Naive thymus-derived CD4-positive, alpha-beta T cell (primary cell): ENCODE measurements at regions not wholly inside any gene's neighbourhood (a gene's known extent, or its start where the extent isn't known, plus 50 kb on each side); places are given as distances from the start of the nearest gene placed in this dataset.

Experiments used
- ATAC-seq: fragments of 150-1000 bp; cut with Tn5 transposase; 2 replicates; pipeline ENCODE4 v1.10.0; 2021; ENCODE audit warnings: mild to moderate bottlenecking, moderate library complexity
- CTCF ChIA-PET: fragments of 350-600 bp; sonication (Branson Sonifier 250); formaldehyde crosslinking; loops from one replicate; lab custom pipeline; 2021; ENCODE audit warnings: antibody characterized with exemption; lab: Charles Lee
- POLR2A ChIA-PET: fragments of 350-600 bp; sonication (Branson Sonifier 250); formaldehyde crosslinking; loops from one replicate; lab custom pipeline; 2021; ENCODE audit warnings: antibody characterized with exemption, inconsistent platforms; lab: Charles Lee
- DNase-seq, 9 donors: peaks; one replicate each; pipeline versions ENCODE4 v3.0.0 to v3.0.0-alpha.2; 2020 to 2022; ENCODE audit warnings: mixed read lengths in 1 of 9
- H3K27ac ChIP-seq: one replicate; pipeline ENCODE4 v1.7.0; 2013; ENCODE audit warnings: mild to moderate bottlenecking, low read depth, low read length, moderate library complexity
- H3K27me3 ChIP-seq, 2 donors: one replicate each; pipeline ENCODE4 v1.7.0; 2013; ENCODE audit warnings: low read length in 2 of 2, mild to moderate bottlenecking in 2 of 2, moderate library complexity in 2 of 2; ENCODE audit not compliant: control insufficient read depth in 2 of 2, insufficient read depth in 2 of 2
- H3K36me3 ChIP-seq, 3 experiments: 1 replicate in 2 of 3; 2 replicates in 1 of 3; pipeline ENCODE4 v1.7.0; 2013; ENCODE audit warnings: low read length in 3 of 3, mild to moderate bottlenecking in 3 of 3, moderate library complexity in 1 of 3; ENCODE audit not compliant: insufficient read depth in 3 of 3, control insufficient read depth in 2 of 3
- H3K4me1 ChIP-seq, 2 donors: one replicate each; pipeline ENCODE4 v1.7.0; 2013; ENCODE audit warnings: low read length in 2 of 2, mild to moderate bottlenecking in 2 of 2, moderate library complexity in 1 of 2; ENCODE audit not compliant: control insufficient read depth in 2 of 2, insufficient read depth in 2 of 2
- H3K4me3 ChIP-seq: 2 replicates; pipeline ENCODE4 v1.7.0; 2013; ENCODE audit warnings: mild to moderate bottlenecking, low read length
- H3K9me3 ChIP-seq, 3 experiments: 1 replicate in 2 of 3; 2 replicates in 1 of 3; pipeline ENCODE4 v1.7.0; 2013; ENCODE audit warnings: low read length in 3 of 3; ENCODE audit not compliant: control insufficient read depth in 2 of 3
- H3K27ac Mint-ChIP-seq, 9 donors: one replicate each; pipeline ENCODE4 v1.8.0; 2020 to 2022; ENCODE audit warnings: mixed read lengths in 9 of 9, mild to moderate bottlenecking in 8 of 9, moderate library complexity in 5 of 9, inconsistent platforms in 2 of 9
- H3K27me3 Mint-ChIP-seq, 5 donors: one replicate each; pipeline ENCODE4 v1.8.0; 2021 to 2022; ENCODE audit warnings: mixed read lengths in 5 of 5, mild to moderate bottlenecking in 1 of 5
- H3K36me3 Mint-ChIP-seq, 5 donors: one replicate each; pipeline ENCODE4 v1.8.0; 2020 to 2022; ENCODE audit warnings: mixed read lengths in 5 of 5, mild to moderate bottlenecking in 3 of 5, inconsistent platforms in 1 of 5
- H3K4me1 Mint-ChIP-seq, 7 donors: one replicate each; pipeline ENCODE4 v1.8.0; 2020 to 2022; ENCODE audit warnings: mixed read lengths in 7 of 7, mild to moderate bottlenecking in 3 of 7, inconsistent platforms in 1 of 7
- H3K4me3 Mint-ChIP-seq, 10 donors: one replicate each; pipeline ENCODE4 v1.8.0; 2020 to 2022; ENCODE audit warnings: mild to moderate bottlenecking in 10 of 10, mixed read lengths in 10 of 10, moderate library complexity in 6 of 10, inconsistent platforms in 2 of 10
- H3K9me3 Mint-ChIP-seq, 11 donors: one replicate each; pipeline ENCODE4 v1.8.0; 2020 to 2022; ENCODE audit warnings: mixed read lengths in 11 of 11, mild to moderate bottlenecking in 4 of 11, inconsistent platforms in 1 of 11, moderate library complexity in 1 of 11
- intact Hi-C, 2 donors: fragments of 100-400 bp; cut with micrococcal nuclease; formaldehyde crosslinking; loops; one replicate each; pipeline ENCODE4 v1.15.1; 2023

DNA sequence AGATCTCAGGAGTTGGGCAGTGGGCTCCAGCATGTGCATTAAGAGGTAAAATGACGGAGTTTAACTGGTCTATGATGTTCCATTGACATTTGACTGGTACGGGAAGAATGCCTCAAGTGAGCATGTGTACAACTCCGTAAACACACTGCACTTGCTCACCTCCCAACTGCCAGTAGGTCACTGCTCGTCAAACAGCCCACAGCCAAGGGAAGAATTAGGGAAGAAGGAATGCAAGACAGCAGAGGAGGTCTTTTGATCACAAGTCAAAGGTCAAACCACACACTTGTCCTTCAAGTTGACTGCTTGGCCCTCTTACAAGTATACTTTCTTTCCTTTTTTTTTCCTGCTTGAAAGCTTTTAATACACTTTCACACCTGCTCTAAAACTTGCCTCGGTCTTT is 236.7 kb downstream of the B3GLCT start:
- Histone ChIP-seq H3K9me3 (no peaks in the 10 kb centered on the region), H3K36me3 (no peaks in the 10 kb centered on the region), H3K27me3 (no peaks in the 10 kb centered on the region), H3K4me3 (no peak overlapping the region), H3K27ac (no peak overlapping the region), H3K4me1 (no peaks in the 10 kb centered on the region)
- intact Hi-C loops, result no loop called here
- no peak for ATAC-seq
- peaks cover 7 to 46% (median 13%) of the 10 kb centered on the region in 5 donors for H3K27me3 Mint-ChIP-seq
- DNase-seq, result no peak
- H3K4me3 Mint-ChIP-seq, result no peak overlapping the region
- no peaks in the 10 kb centered on the region for H3K9me3 Mint-ChIP-seq
- POLR2A ChIA-PET, result no interaction called here
- CTCF ChIA-PET, result no interaction called here
- H3K4me1 Mint-ChIP-seq, result no peaks in the 10 kb centered on the region
- H3K27ac Mint-ChIP-seq, result no peak overlapping the region
- no peaks in the 10 kb centered on the region for H3K36me3 Mint-ChIP-seq

DNA sequence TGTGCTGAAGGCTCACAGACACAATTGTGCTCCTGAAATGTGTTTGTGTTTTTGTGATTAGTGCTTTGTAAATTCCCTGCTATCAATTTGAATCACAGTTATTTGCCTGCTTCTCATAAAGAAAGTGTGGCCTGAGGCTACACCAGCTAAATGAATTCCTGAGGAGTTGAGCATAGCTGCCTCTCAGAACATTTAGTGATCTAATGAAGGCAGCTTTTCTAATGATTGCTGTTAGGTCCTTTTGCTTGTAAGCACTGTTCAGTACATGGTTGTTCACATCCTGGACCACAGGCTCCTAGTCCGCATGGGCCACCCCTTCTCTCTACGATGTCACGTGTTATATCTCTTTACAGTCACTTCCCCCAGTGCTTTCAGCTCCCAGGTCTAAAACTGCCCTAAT is 238.2 kb downstream of the B3GLCT start:
- Histone ChIP-seq H3K27me3 (no peaks in the 10 kb centered on the region), H3K36me3 (no peaks in the 10 kb centered on the region), H3K4me3 (no peak overlapping the region), H3K27ac (no peak overlapping the region), H3K9me3 (no peaks in the 10 kb centered on the region), H3K4me1 (no peaks in the 10 kb centered on the region)
- DNase-seq (no peak), ATAC-seq (no peak)
- no peaks in the 10 kb centered on the region for H3K4me1 Mint-ChIP-seq
- no peak overlapping the region for H3K4me3 Mint-ChIP-seq
- POLR2A ChIA-PET, result interaction anchor here (0.7 kb wide), 1 partner anchor 190 kb away, joined by 4 read pairs; no protein-coding TSS in a partner anchor
- no peaks in the 10 kb centered on the region for H3K36me3 Mint-ChIP-seq
- H3K27ac Mint-ChIP-seq, result no peak overlapping the region
- intact Hi-C loops, result no loop called here
- CTCF ChIA-PET, result interaction anchor here (0.6 kb wide), 1 partner anchor 71 kb away, joined by 3 read pairs; no protein-coding TSS in a partner anchor
- H3K27me3 Mint-ChIP-seq, result peaks cover 7 to 52% (median 24%) of the 10 kb centered on the region in 5 donors
- no peaks in the 10 kb centered on the region for H3K9me3 Mint-ChIP-seq

DNA sequence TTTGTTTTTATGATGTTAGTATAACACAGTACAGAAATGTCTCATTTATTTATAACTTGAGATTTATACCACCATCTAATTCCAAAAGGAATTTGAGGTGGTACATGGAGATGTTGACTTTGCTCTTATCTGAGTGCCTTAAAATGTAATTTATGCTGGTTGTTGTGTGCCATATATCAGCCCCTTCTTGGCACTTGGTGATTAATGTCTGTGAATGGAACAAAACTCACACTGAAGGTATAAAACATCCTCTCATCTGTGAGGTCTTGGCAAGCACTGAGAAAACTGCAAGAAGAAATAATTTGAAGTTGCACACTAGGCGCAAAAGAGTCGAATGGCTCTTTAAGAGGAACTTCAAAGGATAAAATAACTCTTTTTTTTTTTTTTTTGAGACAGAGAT is 240.4 kb downstream of the B3GLCT start:
- ChIA-PET CTCF (no interaction called here), POLR2A (no interaction called here)
- Mint-ChIP-seq H3K4me3 (no peak overlapping the region), H3K27me3 (peaks cover 5 to 47% (median 30%) of the 10 kb centered on the region in 5 donors), H3K27ac (no peak overlapping the region), H3K36me3 (no peaks in the 10 kb centered on the region), H3K4me1 (no peaks in the 10 kb centered on the region), H3K9me3 (no peaks in the 10 kb centered on the region)
- H3K27me3 ChIP-seq, result no peaks in the 10 kb centered on the region
- no peak for ATAC-seq
- no peak overlapping the region for H3K4me3 ChIP-seq
- DNase-seq, result no peak
- H3K4me1 ChIP-seq, result no peaks in the 10 kb centered on the region
- H3K36me3 ChIP-seq, result no peaks in the 10 kb centered on the region
- H3K9me3 ChIP-seq, result no peaks in the 10 kb centered on the region
- intact Hi-C loops, result no loop called here
- no peak overlapping the region for H3K27ac ChIP-seq

DNA sequence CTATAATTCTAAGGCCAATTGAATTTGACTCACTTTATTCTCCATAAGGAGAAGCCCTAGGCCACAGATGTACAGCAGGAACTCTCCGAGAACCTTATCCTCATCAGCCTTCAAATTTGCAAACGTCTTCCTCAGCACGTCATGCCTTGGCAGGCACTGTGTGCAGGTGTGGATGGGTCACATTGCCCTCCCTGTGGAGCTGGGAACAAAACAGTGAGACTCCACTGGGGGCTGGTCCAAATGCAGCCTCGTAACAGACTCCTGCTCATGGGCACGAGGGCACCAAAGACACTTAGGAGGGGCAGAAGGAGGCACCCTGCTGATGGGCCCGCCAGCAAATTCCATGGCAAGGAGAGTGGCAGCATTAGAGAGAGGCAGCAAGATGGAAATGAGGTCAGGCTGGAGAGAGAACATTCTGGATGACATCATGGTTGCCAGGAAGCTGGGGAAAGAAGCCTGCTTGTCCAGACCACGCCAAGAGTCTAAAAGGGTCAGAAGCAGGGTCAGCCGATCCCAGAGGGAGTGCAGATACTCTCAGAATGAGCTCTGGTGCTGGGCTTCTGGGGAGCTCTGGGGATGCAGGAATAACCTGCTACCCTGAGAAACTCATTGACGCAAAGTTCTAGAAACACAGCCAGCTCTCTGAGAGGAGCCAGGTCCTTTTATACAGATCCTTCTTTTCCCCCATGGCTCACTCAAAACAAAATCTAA is 242.2 kb downstream of the B3GLCT start:
- POLR2A ChIA-PET, result no interaction called here
- H3K4me3 Mint-ChIP-seq, result no peak overlapping the region
- Histone ChIP-seq H3K27me3 (no peaks in the 10 kb centered on the region), H3K27ac (no peak overlapping the region), H3K9me3 (no peaks in the 10 kb centered on the region), H3K36me3 (no peaks in the 10 kb centered on the region), H3K4me1 (no peaks in the 10 kb centered on the region), H3K4me3 (no peak overlapping the region)
- intact Hi-C loops, result no loop called here
- peak overlapping the region in 1 of 9 donors; percentile 13 for H3K27ac Mint-ChIP-seq
- no peaks in the 10 kb centered on the region for H3K4me1 Mint-ChIP-seq
- peaks cover 5 to 35% (median 32%) of the 10 kb centered on the region in 5 donors for H3K27me3 Mint-ChIP-seq
- H3K36me3 Mint-ChIP-seq, result no peaks in the 10 kb centered on the region
- H3K9me3 Mint-ChIP-seq, result peaks cover 0 to 4% (median 0%) of the 10 kb centered on the region in 11 donors
- CTCF ChIA-PET, result no interaction called here
- no peak for ATAC-seq
- DNase-seq, result no peak

DNA sequence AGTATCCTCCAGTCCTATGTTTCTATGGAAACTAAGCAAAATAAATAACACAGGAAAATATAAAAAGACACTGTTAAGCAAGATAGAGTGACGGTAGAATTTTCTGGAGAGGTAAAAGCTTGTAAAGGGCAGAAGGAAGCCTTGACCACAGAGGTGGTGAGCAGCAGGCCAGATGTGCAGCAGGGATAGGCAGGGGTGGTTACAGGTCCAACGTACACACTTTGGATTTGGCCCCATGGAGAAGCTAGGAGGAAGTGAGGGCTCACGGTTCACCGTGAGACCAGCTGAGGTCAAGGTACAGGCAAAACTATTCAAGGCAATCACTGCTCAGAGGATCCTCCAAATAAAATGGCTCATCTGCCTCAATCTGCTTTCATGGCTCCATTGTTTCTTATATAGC is 242.8 kb downstream of the B3GLCT start:
- CTCF ChIA-PET, result no interaction called here
- H3K4me1 Mint-ChIP-seq, result no peaks in the 10 kb centered on the region
- peaks cover 0 to 4% (median 0%) of the 10 kb centered on the region in 11 donors for H3K9me3 Mint-ChIP-seq
- POLR2A ChIA-PET, result no interaction called here
- peaks cover 5 to 35% (median 28%) of the 10 kb centered on the region in 5 donors for H3K27me3 Mint-ChIP-seq
- no peak overlapping the region for H3K4me3 ChIP-seq
- DNase-seq (no peak), ATAC-seq (no peak)
- H3K9me3 ChIP-seq, result no peaks in the 10 kb centered on the region
- no peak overlapping the region for H3K4me3 Mint-ChIP-seq
- no peaks in the 10 kb centered on the region for H3K36me3 Mint-ChIP-seq
- no peaks in the 10 kb centered on the region for H3K36me3 ChIP-seq
- no peak overlapping the region for H3K27ac ChIP-seq
- no peaks in the 10 kb centered on the region for H3K4me1 ChIP-seq
- H3K27me3 ChIP-seq, result no peaks in the 10 kb centered on the region
- intact Hi-C loops, result no loop called here
- no peak overlapping the region for H3K27ac Mint-ChIP-seq

DNA sequence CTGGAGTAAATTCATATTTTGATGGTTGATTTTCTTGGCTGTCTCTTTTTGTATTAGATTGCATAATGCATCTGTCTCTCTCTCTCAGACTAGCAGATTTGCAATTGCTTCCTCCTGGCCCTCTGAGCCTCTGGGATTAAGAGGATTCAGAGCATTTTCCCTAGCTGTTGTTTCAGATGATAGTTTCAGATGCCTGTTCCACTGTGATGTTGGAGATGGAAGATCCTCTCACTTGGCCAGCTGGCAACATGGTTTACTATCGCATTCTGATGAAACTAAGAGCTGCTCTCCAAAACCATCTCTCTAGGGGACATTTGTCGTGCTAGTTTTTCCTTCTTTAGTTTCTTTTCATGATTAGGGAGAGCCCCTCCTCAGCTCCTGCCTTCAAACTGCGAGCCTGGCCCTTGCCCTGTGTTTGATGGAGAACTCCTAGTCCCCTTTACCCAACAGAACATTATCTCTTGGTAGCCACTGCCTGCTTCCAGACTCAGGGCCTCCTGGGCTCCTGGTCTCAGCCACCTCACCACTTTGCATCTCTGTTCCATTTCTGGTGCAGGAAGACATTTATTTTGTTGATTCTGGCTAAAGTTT is 244.6 kb downstream of the B3GLCT start:
- no peak overlapping the region for H3K4me3 ChIP-seq
- ATAC-seq (no peak), DNase-seq (no peak)
- H3K9me3 ChIP-seq, result no peaks in the 10 kb centered on the region
- no peaks in the 10 kb centered on the region for H3K27me3 ChIP-seq
- ChIA-PET POLR2A (no interaction called here), CTCF (interaction anchor here (0.8 kb wide), 1 partner anchor 10 kb away, joined by 3 read pairs; no protein-coding TSS in a partner anchor)
- H3K27ac Mint-ChIP-seq, result no peak overlapping the region
- peaks cover 0 to 4% (median 0%) of the 10 kb centered on the region in 11 donors for H3K9me3 Mint-ChIP-seq
- H3K4me1 Mint-ChIP-seq, result no peaks in the 10 kb centered on the region
- intact Hi-C loops, result no loop called here
- H3K36me3 ChIP-seq, result no peaks in the 10 kb centered on the region
- H3K27ac ChIP-seq, result no peak overlapping the region
- H3K4me3 Mint-ChIP-seq, result no peak overlapping the region
- H3K36me3 Mint-ChIP-seq, result no peaks in the 10 kb centered on the region
- no peaks in the 10 kb centered on the region for H3K4me1 ChIP-seq
- H3K27me3 Mint-ChIP-seq, result peaks cover 0 to 36% (median 26%) of the 10 kb centered on the region in 5 donors

DNA sequence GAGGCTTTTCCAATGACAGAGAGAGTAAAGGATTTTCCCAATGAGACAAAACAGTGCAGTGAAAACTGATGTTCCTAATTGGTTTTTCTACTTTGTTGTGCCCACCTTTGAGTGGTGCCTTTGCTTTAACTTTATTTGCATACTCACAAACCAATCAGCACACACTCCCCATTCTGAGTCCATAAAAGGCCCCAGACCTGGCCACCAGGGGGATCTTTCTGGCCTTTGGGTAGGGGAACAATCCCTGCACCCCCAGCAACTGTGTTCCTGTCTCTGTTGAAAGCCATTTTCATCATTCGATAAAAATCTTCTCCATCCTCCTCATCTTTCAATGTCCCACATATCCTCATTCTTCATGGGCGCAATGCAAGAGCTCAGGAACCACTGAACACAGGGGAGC is 252.8 kb downstream of the B3GLCT start:
- no peaks in the 10 kb centered on the region for H3K4me1 Mint-ChIP-seq
- no peak overlapping the region for H3K4me3 ChIP-seq
- intact Hi-C loops, result no loop called here
- H3K4me3 Mint-ChIP-seq, result no peak overlapping the region
- DNase-seq (no peak), ATAC-seq (no peak)
- no peaks in the 10 kb centered on the region for H3K36me3 ChIP-seq
- no peak overlapping the region for H3K27ac Mint-ChIP-seq
- CTCF ChIA-PET, result no interaction called here
- peaks cover 0 to 5% (median 0%) of the 10 kb centered on the region in 11 donors for H3K9me3 Mint-ChIP-seq
- H3K9me3 ChIP-seq, result no peaks in the 10 kb centered on the region
- H3K27me3 ChIP-seq, result peaks cover 0 to 4% of the 10 kb centered on the region in 2 donors
- no peak overlapping the region for H3K27ac ChIP-seq
- H3K4me1 ChIP-seq, result no peaks in the 10 kb centered on the region
- POLR2A ChIA-PET, result no interaction called here
- peaks cover 0 to under 1% (median 0%) of the 10 kb centered on the region in 5 donors for H3K36me3 Mint-ChIP-seq
- peaks cover 2 to 21% (median 15%) of the 10 kb centered on the region in 5 donors for H3K27me3 Mint-ChIP-seq
